Prostate gland (tissue), 2 donors: ENCODE measurements at regions not wholly inside any gene's neighbourhood (a gene's known extent, or its start where the extent isn't known, plus 50 kb on each side); places are given as distances from the start of the nearest gene placed in this dataset.

Source experiments
- CTCF ChIP-seq, 4 experiments: fragments of 200-600 bp in 2 of 4; fragments of 450-650 bp in 2 of 4; sonication (generic) in 2 of 4; IDR thresholded peaks; 1 replicate in 3 of 4; 2 replicates in 1 of 4; pipeline ENCODE4 v1.5.1; 2016 to 2019; ENCODE audit warnings: antibody characterized with exemption in 4 of 4, mild to moderate bottlenecking in 2 of 4, moderate library complexity in 2 of 4
- POLR2A ChIP-seq: fragments of 450-650 bp; IDR thresholded peaks from one replicate; pipeline ENCODE4 v1.6.1; 2016; ENCODE audit warnings: antibody characterized with exemption, mild to moderate bottlenecking
- POLR2AphosphoS5 ChIP-seq: sonication (generic); formaldehyde crosslinking; IDR thresholded peaks from one replicate; pipeline ENCODE4 v1.6.1; 2017; ENCODE audit warnings: antibody characterized with exemption

- TF ChIP-seq CTCF (IDR thresholded peaks at IDR 0.05) = no peak
- TF ChIP-seq POLR2A = no peak
- no peak for TF ChIP-seq POLR2AphosphoS5
Measured at GRCh38 chr1:204797401-204797800, 73.3 kb upstream of the NFASC start.
